Right lobe of liver (tissue), 6 donors: ENCODE measurements at regions not wholly inside any gene's neighbourhood (a gene's known extent, or its start where the extent isn't known, plus 50 kb on each side); places are given as distances from the start of the nearest gene placed in this dataset.
"Not testable (repeated sequence)": the region's sequence is repeated elsewhere in the genome, so short reads cannot be mapped to it uniquely, and the experiment has no call there.

Experiments
- ATAC-seq, 4 donors: fragments of 200-7000 bp; cut with Tn5 transposase; one replicate each; pipeline ENCODE4 v1.9.1; 2020; ENCODE audit warnings: mild to moderate bottlenecking in 4 of 4, moderate library complexity in 4 of 4
- DNase-seq, 3 donors: peaks; one replicate each; pipeline ENCODE4 v3.0.0-alpha.2; 2020
- H3K27ac ChIP-seq, 3 donors: fragments of 200-600 bp; one replicate each; pipeline ENCODE4 v1.8.0; 2022
- H3K27me3 ChIP-seq, 2 donors: fragments of 200-600 bp; one replicate each; pipeline ENCODE4 v1.8.0; 2022
- H3K36me3 ChIP-seq, 4 donors: fragments of 200-600 bp; sonication (generic) in 1 of 4; one replicate each; pipeline versions ENCODE4 v1.5.1 to v1.8.0; 2017 to 2022; ENCODE audit warnings: control low read depth in 1 of 4
- H3K4me1 ChIP-seq, 4 donors: fragments of 200-600 bp; sonication (generic) in 1 of 4; one replicate each; pipeline versions ENCODE4 v1.5.1 to v1.8.0; 2017 to 2022; ENCODE audit warnings: control low read depth in 1 of 4
- H3K4me3 ChIP-seq, 3 donors: fragments of 200-600 bp; one replicate each; pipeline ENCODE4 v1.8.0; 2022
- H3K9me3 ChIP-seq, 4 donors: fragments of 200-600 bp; sonication (generic) in 1 of 4; one replicate each; pipeline versions ENCODE4 v1.5.1 to v1.8.0; 2017 to 2022; ENCODE audit warnings: control low read depth in 1 of 4
- POLR2A ChIP-seq: fragments of 450-650 bp; IDR thresholded peaks from one replicate; pipeline ENCODE4 v1.6.1; 2017; ENCODE audit warnings: antibody characterized with exemption, mild to moderate bottlenecking
- WGBS: methylation state at CpG from one replicate; pipeline ENCODE4 v1.1.6; 2018; ENCODE audit warnings: low coverage, low lambda C conversion rate; ENCODE audit not compliant: insufficient coverage; ENCODE audit errors: missing lambda C conversion rate; 5-methylcytosine and 5-hydroxymethylcytosine counted together
- intact Hi-C, 2 donors: fragments of 100-400 bp; cut with DNase I; formaldehyde crosslinking; loops; one replicate each; pipeline versions ENCODE4 v1.11.2 to v1.14.1; 2022
- TF ChIP-seq, protein P1 (sequence below), 4 donors: fragments of 200-600 bp in 3 of 4; fragments of 450-650 bp in 1 of 4; IDR thresholded peaks; one replicate each; pipeline versions ENCODE4 v1.5.1 to v1.8.0; 2016 to 2022; ENCODE audit warnings: antibody characterized with exemption in 4 of 4, mild to moderate bottlenecking in 2 of 4
- donor health status: DM: no; HTN: yes; CAD: no.
- donor health status: DM: no; HTN: no; CAD: no.
- donor health status: DM: no; HTN: no; CAD: no.
- donor health status: DM: no; HTN: yes; CAD: no.
- donor health status: DM: no; HTN: yes; CAD: no.

DNA sequence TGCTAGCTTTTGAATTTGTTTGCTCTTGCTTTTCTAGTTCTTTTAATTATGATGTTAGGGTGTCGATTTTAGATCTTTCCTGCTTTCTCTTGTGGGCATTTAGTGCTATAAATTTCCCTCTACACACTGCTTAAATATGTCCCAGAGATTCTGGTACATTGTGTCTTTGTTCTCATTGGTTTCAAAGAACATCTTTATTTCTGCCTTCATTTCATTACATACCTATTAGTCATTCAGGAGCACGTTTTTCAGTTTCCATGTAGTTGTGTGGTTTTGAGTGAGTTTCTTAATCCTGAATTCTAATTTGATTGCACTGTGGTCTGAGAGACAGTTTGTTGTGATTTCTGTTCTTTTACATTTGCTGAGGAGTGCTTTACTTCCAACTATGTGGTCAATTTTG is 51.2 kb upstream of the MB21D2 start:
- H3K27me3 ChIP-seq, H3K4me1 ChIP-seq, H3K36me3 ChIP-seq, H3K9me3 ChIP-seq, H3K4me3 ChIP-seq, DNase-seq, ATAC-seq, intact Hi-C loops, H3K27ac ChIP-seq: not testable (repeated sequence)
- 6% methylated on average over 1 of the region's 2 CpGs for whole genome bisulfite sequencing

DNA sequence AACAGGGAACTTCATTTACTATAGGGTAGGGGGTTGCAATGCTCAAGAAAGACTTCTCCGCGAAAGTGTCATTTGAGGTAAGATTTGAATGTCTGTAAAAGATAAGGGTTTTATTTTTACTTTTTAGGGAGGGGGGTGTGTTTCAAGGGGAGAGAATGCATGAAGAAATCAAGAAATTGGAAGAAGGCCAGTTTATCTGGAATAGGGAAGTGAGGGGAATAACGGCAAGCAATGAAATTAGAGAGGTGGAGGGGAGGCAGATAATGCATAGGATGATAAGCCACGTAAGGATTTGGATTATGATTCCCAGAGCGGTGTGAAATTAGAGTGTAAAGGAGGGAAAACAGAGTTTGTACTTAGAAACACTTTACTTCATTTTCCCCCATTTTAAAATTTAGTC is 63.0 kb upstream of the MB21D2 start:
- no peak overlapping the region for H3K27ac ChIP-seq
- ATAC-seq (no peak), DNase-seq (no peak)
- no peaks in the 10 kb centered on the region for H3K9me3 ChIP-seq
- intact Hi-C loops, result no loop called here
- no peaks in the 10 kb centered on the region for H3K36me3 ChIP-seq
- WGBS, result 60% methylated on average over 5 of the region's 5 CpGs
- H3K27me3 ChIP-seq, result no peaks in the 10 kb centered on the region
- H3K4me1 ChIP-seq, result no peaks in the 10 kb centered on the region
- no peak overlapping the region for H3K4me3 ChIP-seq
- TF ChIP-seq, protein P1, sequence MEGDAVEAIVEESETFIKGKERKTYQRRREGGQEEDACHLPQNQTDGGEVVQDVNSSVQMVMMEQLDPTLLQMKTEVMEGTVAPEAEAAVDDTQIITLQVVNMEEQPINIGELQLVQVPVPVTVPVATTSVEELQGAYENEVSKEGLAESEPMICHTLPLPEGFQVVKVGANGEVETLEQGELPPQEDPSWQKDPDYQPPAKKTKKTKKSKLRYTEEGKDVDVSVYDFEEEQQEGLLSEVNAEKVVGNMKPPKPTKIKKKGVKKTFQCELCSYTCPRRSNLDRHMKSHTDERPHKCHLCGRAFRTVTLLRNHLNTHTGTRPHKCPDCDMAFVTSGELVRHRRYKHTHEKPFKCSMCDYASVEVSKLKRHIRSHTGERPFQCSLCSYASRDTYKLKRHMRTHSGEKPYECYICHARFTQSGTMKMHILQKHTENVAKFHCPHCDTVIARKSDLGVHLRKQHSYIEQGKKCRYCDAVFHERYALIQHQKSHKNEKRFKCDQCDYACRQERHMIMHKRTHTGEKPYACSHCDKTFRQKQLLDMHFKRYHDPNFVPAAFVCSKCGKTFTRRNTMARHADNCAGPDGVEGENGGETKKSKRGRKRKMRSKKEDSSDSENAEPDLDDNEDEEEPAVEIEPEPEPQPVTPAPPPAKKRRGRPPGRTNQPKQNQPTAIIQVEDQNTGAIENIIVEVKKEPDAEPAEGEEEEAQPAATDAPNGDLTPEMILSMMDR (IDR thresholded peaks at IDR 0.05), result no peak
- no peak for TF ChIP-seq POLR2A

DNA sequence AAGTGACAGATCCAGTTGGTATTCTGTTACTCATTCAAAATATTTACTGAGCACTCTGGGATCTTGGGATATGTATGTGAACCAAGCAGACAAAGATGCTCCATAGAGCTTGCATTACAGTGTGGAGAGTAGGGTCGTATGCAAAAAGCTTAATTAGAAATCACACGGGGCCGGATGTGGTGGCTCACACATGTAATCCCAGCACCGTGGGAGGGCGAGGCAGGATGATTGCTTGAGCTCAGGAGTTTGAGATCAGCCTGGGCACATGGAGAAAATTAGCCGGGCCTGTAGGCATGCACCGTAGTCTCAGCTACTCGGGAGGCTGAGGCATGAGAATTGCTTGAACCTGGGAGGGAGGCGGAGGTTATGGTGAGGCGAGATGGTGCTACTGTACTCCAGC is 68.7 kb upstream of the MB21D2 start:
- H3K4me1 ChIP-seq, result no peaks in the 10 kb centered on the region
- WGBS, result 82% methylated on average over 10 of the region's 10 CpGs
- no peak for TF ChIP-seq POLR2A
- TF ChIP-seq, protein P1 (IDR thresholded peaks at IDR 0.05), result no peak

DNA sequence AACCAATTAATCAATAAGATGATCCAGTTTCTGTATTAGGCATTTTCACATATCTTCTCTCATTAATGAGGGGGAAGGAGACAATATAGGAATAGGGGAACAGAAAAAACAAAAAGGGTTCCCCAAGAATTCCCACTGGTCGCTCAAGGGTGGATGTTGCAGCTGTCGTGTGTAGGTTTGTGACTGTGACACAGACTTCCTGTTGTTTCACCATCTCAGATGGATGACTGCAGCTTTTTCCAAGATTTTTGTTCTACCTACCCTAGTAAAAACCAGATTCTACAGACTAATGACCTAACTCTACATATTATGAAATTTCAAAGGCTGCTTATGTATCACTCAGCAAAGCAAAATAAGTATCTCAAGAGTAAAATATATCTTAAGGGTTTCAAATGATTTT is 73.7 kb upstream of the MB21D2 start:
- no peaks in the 10 kb centered on the region for H3K36me3 ChIP-seq
- no peak overlapping the region for H3K4me3 ChIP-seq
- H3K27ac ChIP-seq, result no peak overlapping the region
- no peaks in the 10 kb centered on the region for H3K27me3 ChIP-seq
- DNase-seq (no peak), ATAC-seq (no peak)
- 24% methylated on average over 2 of the region's 2 CpGs for WGBS
- H3K4me1 ChIP-seq, result no peaks in the 10 kb centered on the region
- no peak for TF ChIP-seq POLR2A
- TF ChIP-seq, protein P1 (IDR thresholded peaks at IDR 0.05), result no peak
- intact Hi-C loops, result no loop called here
- H3K9me3 ChIP-seq, result no peaks in the 10 kb centered on the region

More for the DNA sequence above, 68.7 kb upstream of the MB21D2 start:
- Histone ChIP-seq H3K27me3 (no peaks in the 10 kb centered on the region), H3K27ac (no peak overlapping the region), H3K9me3 (no peaks in the 10 kb centered on the region), H3K36me3 (no peaks in the 10 kb centered on the region), H3K4me3 (no peak overlapping the region)
- intact Hi-C loops, result no loop called here
- DNase-seq, result no peak
- no peak for ATAC-seq

DNA sequence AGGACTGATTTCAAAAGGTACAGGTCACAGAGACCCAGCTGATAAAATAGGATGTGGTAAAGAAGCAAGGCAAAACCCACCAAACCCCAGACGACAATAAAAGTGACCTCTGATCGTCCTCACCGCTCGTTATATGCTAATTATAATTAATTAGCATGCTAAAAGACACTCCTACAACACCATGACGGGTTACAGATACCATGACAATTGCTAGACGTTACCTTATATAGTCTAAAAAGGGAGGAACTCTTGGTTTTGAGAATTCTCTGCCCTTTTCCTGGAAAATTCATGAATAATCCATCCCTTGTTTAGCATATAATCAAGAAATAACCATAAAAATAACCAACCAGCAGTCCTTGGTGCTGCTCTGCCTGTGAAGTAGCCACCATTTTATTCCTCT is 74.7 kb upstream of the MB21D2 start:
- intact Hi-C loops, result no loop called here
- TF ChIP-seq, protein P1 (IDR thresholded peaks at IDR 0.05), result no peak
- no peak for TF ChIP-seq POLR2A
- no peaks in the 10 kb centered on the region for H3K9me3 ChIP-seq
- 53% methylated on average over 6 of the region's 6 CpGs for WGBS
- H3K27ac ChIP-seq, result no peak overlapping the region
- no peak for ATAC-seq
- no peaks in the 10 kb centered on the region for H3K27me3 ChIP-seq
- no peaks in the 10 kb centered on the region for H3K4me1 ChIP-seq
- no peak for DNase-seq
- H3K36me3 ChIP-seq, result no peaks in the 10 kb centered on the region
- no peak overlapping the region for H3K4me3 ChIP-seq
